H1 (cell line): ENCODE measurements at regions not wholly inside any gene's neighbourhood (a gene's known extent, or its start where the extent isn't known, plus 50 kb on each side); places are given as distances from the start of the nearest gene placed in this dataset. TPM values are rescaled to one million over a fixed set of nuclear protein-coding genes. Genes with fewer than 3 reads are reported as not detected.

Experiments
- small RNA-seq: library from polyadenylated mRNA; stranded (forward); fragments of <200 nt; extraction: miRNeasy Mini kit (QIAGEN cat#:217004); gene quantifications from one replicate; pipeline ENCODE3, GENCODE V24; 2013; ENCODE audit not compliant: insufficient read depth

Small RNAs in the stretch of these regions (small RNA-seq; reads per million reads assigned to genes)
- not detected for gene RNU6-983P
